ENCODE measurements at regions not wholly inside any gene's neighbourhood (a gene's known extent, or its start where the extent isn't known, plus 50 kb on each side); places are given as distances from the start of the nearest gene placed in this dataset.

- ATAC-seq (ENCODE audit: low read depth in 2 of 2) (no peak), DNase-seq (no peak)
- H3K4me1 ChIP-seq (ENCODE audit: control insufficient read depth, insufficient read depth, low read length, poor library complexity, severe bottlenecking), result no peaks in the 10 kb centered on the region
- no peaks in the 10 kb centered on the region for H3K27me3 ChIP-seq (ENCODE audit: control insufficient read depth, insufficient read depth, low read length)
- no peak overlapping the region for H3K4me3 ChIP-seq (ENCODE audit: low read depth, low read length)
- no peak overlapping the region for H3K4me3 Mint-ChIP-seq
- no peak overlapping the region for H3K27ac Mint-ChIP-seq
- no peaks in the 10 kb centered on the region for H3K4me1 Mint-ChIP-seq
- H3K9me3 Mint-ChIP-seq, result peaks cover 0 to 2% (median 0%) of the 10 kb centered on the region in 7 donors
- H3K36me3 Mint-ChIP-seq, result no peaks in the 10 kb centered on the region
- no peaks in the 10 kb centered on the region for H3K36me3 ChIP-seq (ENCODE audit: control insufficient read depth, insufficient read depth, low read length)
- H3K27ac ChIP-seq (ENCODE audit: insufficient read depth, low read length, poor library complexity, severe bottlenecking), result no peak overlapping the region
- no peaks in the 10 kb centered on the region for H3K9me3 ChIP-seq (ENCODE audit: control insufficient read depth in 2 of 2, low read length in 2 of 2)
- peaks cover 4% of the 10 kb centered on the region for H3K27me3 Mint-ChIP-seq
Measured at GRCh38 chrX:97692575-97692974, 808.9 kb downstream of the RPA4 start.

GRCh38 chrX:97700547-97700946, 816.8 kb downstream of the RPA4 start:
- Mint-ChIP-seq H3K4me1 (no peaks in the 10 kb centered on the region), H3K9me3 (peaks cover 0 to 2% (median 0%) of the 10 kb centered on the region in 7 donors), H3K27me3 (no peaks in the 10 kb centered on the region), H3K27ac (no peak overlapping the region), H3K36me3 (no peaks in the 10 kb centered on the region), H3K4me3 (no peak overlapping the region)
- H3K36me3 ChIP-seq (ENCODE audit: control insufficient read depth, insufficient read depth, low read length), result no peaks in the 10 kb centered on the region
- no peaks in the 10 kb centered on the region for H3K27me3 ChIP-seq (ENCODE audit: control insufficient read depth, insufficient read depth, low read length)
- no peaks in the 10 kb centered on the region for H3K9me3 ChIP-seq (ENCODE audit: control insufficient read depth in 2 of 2, low read length in 2 of 2)
- H3K4me3 ChIP-seq (ENCODE audit: low read depth, low read length), result no peak overlapping the region
- no peak for DNase-seq
- ATAC-seq (ENCODE audit: low read depth in 2 of 2), result no peak
- no peak overlapping the region for H3K27ac ChIP-seq (ENCODE audit: insufficient read depth, low read length, poor library complexity, severe bottlenecking)
- H3K4me1 ChIP-seq (ENCODE audit: control insufficient read depth, insufficient read depth, low read length, poor library complexity, severe bottlenecking), result no peaks in the 10 kb centered on the region

GRCh38 chrX:97704474-97704873, 820.8 kb downstream of the RPA4 start:
- H3K9me3 Mint-ChIP-seq, result peaks cover 0 to 2% (median 0%) of the 10 kb centered on the region in 7 donors
- no peak overlapping the region for H3K4me3 ChIP-seq (ENCODE audit: low read depth, low read length)
- no peaks in the 10 kb centered on the region for H3K27me3 Mint-ChIP-seq
- no peaks in the 10 kb centered on the region for H3K4me1 ChIP-seq (ENCODE audit: control insufficient read depth, insufficient read depth, low read length, poor library complexity, severe bottlenecking)
- no peaks in the 10 kb centered on the region for H3K9me3 ChIP-seq (ENCODE audit: control insufficient read depth in 2 of 2, low read length in 2 of 2)
- H3K4me3 Mint-ChIP-seq, result no peak overlapping the region
- ATAC-seq (ENCODE audit: low read depth in 2 of 2) (no peak), DNase-seq (no peak)
- no peaks in the 10 kb centered on the region for H3K27me3 ChIP-seq (ENCODE audit: control insufficient read depth, insufficient read depth, low read length)
- no peak overlapping the region for H3K27ac ChIP-seq (ENCODE audit: insufficient read depth, low read length, poor library complexity, severe bottlenecking)
- H3K27ac Mint-ChIP-seq, result no peak overlapping the region
- no peaks in the 10 kb centered on the region for H3K4me1 Mint-ChIP-seq
- no peaks in the 10 kb centered on the region for H3K36me3 Mint-ChIP-seq
- H3K36me3 ChIP-seq (ENCODE audit: control insufficient read depth, insufficient read depth, low read length), result no peaks in the 10 kb centered on the region

- Mint-ChIP-seq H3K9me3 (peaks cover 0 to 2% (median 0%) of the 10 kb centered on the region in 7 donors), H3K36me3 (no peaks in the 10 kb centered on the region), H3K4me1 (no peaks in the 10 kb centered on the region), H3K27me3 (no peaks in the 10 kb centered on the region), H3K27ac (no peak overlapping the region), H3K4me3 (no peak overlapping the region)
- no peaks in the 10 kb centered on the region for H3K27me3 ChIP-seq (ENCODE audit: control insufficient read depth, insufficient read depth, low read length)
- H3K36me3 ChIP-seq (ENCODE audit: control insufficient read depth, insufficient read depth, low read length), result no peaks in the 10 kb centered on the region
- no peaks in the 10 kb centered on the region for H3K9me3 ChIP-seq (ENCODE audit: control insufficient read depth in 2 of 2, low read length in 2 of 2)
- no peak overlapping the region for H3K4me3 ChIP-seq (ENCODE audit: low read depth, low read length)
- no peaks in the 10 kb centered on the region for H3K4me1 ChIP-seq (ENCODE audit: control insufficient read depth, insufficient read depth, low read length, poor library complexity, severe bottlenecking)
- DNase-seq (no peak), ATAC-seq (ENCODE audit: low read depth in 2 of 2) (no peak)
- H3K27ac ChIP-seq (ENCODE audit: insufficient read depth, low read length, poor library complexity, severe bottlenecking), result no peak overlapping the region
Measured at GRCh38 chrX:97704881-97705280, 821.2 kb downstream of the RPA4 start.

GRCh38 chrX:97705936-97706335, 822.2 kb downstream of the RPA4 start:
- no peaks in the 10 kb centered on the region for H3K27me3 Mint-ChIP-seq
- Histone ChIP-seq H3K27ac (ENCODE audit: insufficient read depth, low read length, poor library complexity, severe bottlenecking) (no peak overlapping the region), H3K4me3 (ENCODE audit: low read depth, low read length) (no peak overlapping the region), H3K36me3 (ENCODE audit: control insufficient read depth, insufficient read depth, low read length) (no peaks in the 10 kb centered on the region), H3K4me1 (ENCODE audit: control insufficient read depth, insufficient read depth, low read length, poor library complexity, severe bottlenecking) (no peaks in the 10 kb centered on the region), H3K9me3 (ENCODE audit: control insufficient read depth in 2 of 2, low read length in 2 of 2) (no peaks in the 10 kb centered on the region), H3K27me3 (ENCODE audit: control insufficient read depth, insufficient read depth, low read length) (no peaks in the 10 kb centered on the region)
- ATAC-seq (ENCODE audit: low read depth in 2 of 2) (no peak), DNase-seq (no peak)
- H3K36me3 Mint-ChIP-seq, result no peaks in the 10 kb centered on the region
- no peaks in the 10 kb centered on the region for H3K4me1 Mint-ChIP-seq
- no peak overlapping the region for H3K27ac Mint-ChIP-seq
- H3K9me3 Mint-ChIP-seq, result peaks cover 0 to 2% (median 0%) of the 10 kb centered on the region in 7 donors
- H3K4me3 Mint-ChIP-seq, result no peak overlapping the region

GRCh38 chrX:97714072-97714471, 830.4 kb downstream of the RPA4 start:
- Histone ChIP-seq H3K9me3 (ENCODE audit: control insufficient read depth in 2 of 2, low read length in 2 of 2) (no peaks in the 10 kb centered on the region), H3K27me3 (ENCODE audit: control insufficient read depth, insufficient read depth, low read length) (no peaks in the 10 kb centered on the region), H3K4me1 (ENCODE audit: control insufficient read depth, insufficient read depth, low read length, poor library complexity, severe bottlenecking) (no peaks in the 10 kb centered on the region), H3K36me3 (ENCODE audit: control insufficient read depth, insufficient read depth, low read length) (no peaks in the 10 kb centered on the region), H3K27ac (ENCODE audit: insufficient read depth, low read length, poor library complexity, severe bottlenecking) (no peak overlapping the region), H3K4me3 (ENCODE audit: low read depth, low read length) (no peak overlapping the region)
- no peaks in the 10 kb centered on the region for H3K36me3 Mint-ChIP-seq
- DNase-seq (no peak), ATAC-seq (ENCODE audit: low read depth in 2 of 2) (no peak)
- H3K4me3 Mint-ChIP-seq, result no peak overlapping the region
- H3K27me3 Mint-ChIP-seq, result no peaks in the 10 kb centered on the region
- no peaks in the 10 kb centered on the region for H3K4me1 Mint-ChIP-seq
- no peak overlapping the region for H3K27ac Mint-ChIP-seq
- H3K9me3 Mint-ChIP-seq, result no peaks in the 10 kb centered on the region

GRCh38 chrX:97728215-97728614, 844.5 kb downstream of the RPA4 start:
- Histone ChIP-seq H3K9me3 (ENCODE audit: control insufficient read depth in 2 of 2, low read length in 2 of 2) (no peaks in the 10 kb centered on the region), H3K4me1 (ENCODE audit: control insufficient read depth, insufficient read depth, low read length, poor library complexity, severe bottlenecking) (no peaks in the 10 kb centered on the region), H3K27ac (ENCODE audit: insufficient read depth, low read length, poor library complexity, severe bottlenecking) (no peak overlapping the region), H3K27me3 (ENCODE audit: control insufficient read depth, insufficient read depth, low read length) (no peaks in the 10 kb centered on the region), H3K4me3 (ENCODE audit: low read depth, low read length) (no peak overlapping the region), H3K36me3 (ENCODE audit: control insufficient read depth, insufficient read depth, low read length) (no peaks in the 10 kb centered on the region)
- H3K4me3 Mint-ChIP-seq, result no peak overlapping the region
- no peaks in the 10 kb centered on the region for H3K4me1 Mint-ChIP-seq
- DNase-seq, result no peak
- H3K27ac Mint-ChIP-seq, result no peak overlapping the region
- H3K9me3 Mint-ChIP-seq, result peaks cover 0 to 4% (median 0%) of the 10 kb centered on the region in 7 donors
- no peak for ATAC-seq (ENCODE audit: low read depth in 2 of 2)
- no peaks in the 10 kb centered on the region for H3K36me3 Mint-ChIP-seq
- no peaks in the 10 kb centered on the region for H3K27me3 Mint-ChIP-seq

GRCh38 chrX:97740044-97740443, 856.3 kb downstream of the RPA4 start:
- Mint-ChIP-seq H3K36me3 (no peaks in the 10 kb centered on the region), H3K4me3 (no peak overlapping the region), H3K27me3 (no peaks in the 10 kb centered on the region), H3K27ac (no peak overlapping the region), H3K4me1 (no peaks in the 10 kb centered on the region), H3K9me3 (peaks cover 0 to 4% (median 0%) of the 10 kb centered on the region in 7 donors)
- H3K27ac ChIP-seq (ENCODE audit: insufficient read depth, low read length, poor library complexity, severe bottlenecking), result no peak overlapping the region
- DNase-seq (no peak), ATAC-seq (ENCODE audit: low read depth in 2 of 2) (no peak)
- no peaks in the 10 kb centered on the region for H3K9me3 ChIP-seq (ENCODE audit: control insufficient read depth in 2 of 2, low read length in 2 of 2)
- no peaks in the 10 kb centered on the region for H3K27me3 ChIP-seq (ENCODE audit: control insufficient read depth, insufficient read depth, low read length)
- H3K4me1 ChIP-seq (ENCODE audit: control insufficient read depth, insufficient read depth, low read length, poor library complexity, severe bottlenecking), result no peaks in the 10 kb centered on the region
- no peak overlapping the region for H3K4me3 ChIP-seq (ENCODE audit: low read depth, low read length)
- H3K36me3 ChIP-seq (ENCODE audit: control insufficient read depth, insufficient read depth, low read length), result no peaks in the 10 kb centered on the region

All from CD4-positive, CD25-positive, alpha-beta regulatory T cell (primary cell).